WTC11 (cell line): ENCODE measurements at regions not wholly inside any gene's neighbourhood (a gene's known extent, or its start where the extent isn't known, plus 50 kb on each side); places are given as distances from the start of the nearest gene placed in this dataset.

ENCODE experiments used
- ATAC-seq: fragments of 200-7000 bp; cut with Tn5 transposase; 2 replicates; pipeline ENCODE4 v1.10.0; 2021; ENCODE audit warnings: mild to moderate bottlenecking, moderate library complexity
- CTCF ChIA-PET: fragments of 300-600 bp; sonication (Branson Sonifier 250); formaldehyde crosslinking; loops from one replicate; lab custom pipeline; 2021; ENCODE audit warnings: antibody characterized with exemption; lab: Charles Lee
- POLR2A ChIA-PET: fragments of 350-600 bp; sonication (Branson Sonifier 250); formaldehyde crosslinking; loops from one replicate; lab custom pipeline; 2021; ENCODE audit warnings: antibody characterized with exemption; lab: Charles Lee
- DNase-seq: peaks from one replicate; pipeline ENCODE4 v3.0.0; 2021; ENCODE audit warnings: low spot score
- H3K27ac Mint-ChIP-seq: 2 replicates; pipeline ENCODE4 v1.8.0; 2021; ENCODE audit warnings: mixed read lengths
- H3K27me3 Mint-ChIP-seq: 2 replicates; pipeline ENCODE4 v1.8.0; 2021; ENCODE audit warnings: low read depth, mild to moderate bottlenecking, moderate library complexity, mixed read lengths
- H3K36me3 Mint-ChIP-seq: 2 replicates; pipeline ENCODE4 v1.8.0; 2021; ENCODE audit warnings: mixed read lengths
- H3K4me1 Mint-ChIP-seq: 2 replicates; pipeline ENCODE4 v1.8.0; 2022; ENCODE audit warnings: mixed read lengths
- H3K4me3 Mint-ChIP-seq: 2 replicates; pipeline ENCODE4 v1.8.0; 2021; ENCODE audit warnings: mild to moderate bottlenecking, moderate library complexity, mixed read lengths
- H3K9me3 Mint-ChIP-seq: 2 replicates; pipeline ENCODE4 v1.8.0; 2021; ENCODE audit warnings: mixed read lengths
- ATF3 ChIP-seq: sonication (generic); formaldehyde crosslinking; conservative IDR thresholded peaks from 2 replicates; pipeline ENCODE4 v1.8.1; 2022; ENCODE audit warnings: mild to moderate bottlenecking, missing genetic modification reagents
- CTCF ChIP-seq: fragments of 200-600 bp; IDR thresholded peaks from 2 replicates; pipeline ENCODE4 v1.8.0; 2022; ENCODE audit warnings: antibody characterized with exemption
- EMX1 ChIP-seq: fragments of 250-450 bp; sonication (Bioruptor Pico); IDR thresholded peaks from 2 replicates; pipeline ENCODE4 v1.8.0; 2021; ENCODE audit warnings: mild to moderate bottlenecking
- ESRRA ChIP-seq: sonication (generic); formaldehyde crosslinking; IDR thresholded peaks from 2 replicates; pipeline ENCODE4 v1.8.1; 2022; ENCODE audit warnings: mild to moderate bottlenecking, missing genetic modification reagents, borderline replicate concordance
- GRHL2 ChIP-seq: fragments of 250-450 bp; sonication (Bioruptor Pico); IDR thresholded peaks from 2 replicates; pipeline ENCODE4 v1.8.0; 2022; ENCODE audit warnings: mild to moderate bottlenecking, moderate library complexity; ENCODE audit not compliant: insufficient replicate concordance, severe bottlenecking
- JUN ChIP-seq: sonication (generic); formaldehyde crosslinking; IDR thresholded peaks from 2 replicates; pipeline ENCODE4 v1.8.0; 2023; ENCODE audit warnings: mild to moderate bottlenecking, missing genetic modification reagents
- MLX ChIP-seq: sonication (generic); formaldehyde crosslinking; IDR thresholded peaks from 2 replicates; pipeline ENCODE4 v1.8.1; 2023; ENCODE audit warnings: mild to moderate bottlenecking, missing genetic modification reagents, moderate library complexity
- NFE2L1 ChIP-seq: sonication (generic); formaldehyde crosslinking; IDR thresholded peaks from 2 replicates; pipeline ENCODE4 v1.8.1; 2023; ENCODE audit warnings: missing genetic modification reagents
- PREB ChIP-seq: sonication (generic); formaldehyde crosslinking; IDR thresholded peaks from 2 replicates; pipeline ENCODE4 v1.8.1; 2022; ENCODE audit warnings: mild to moderate bottlenecking, missing genetic modification reagents, moderate library complexity, borderline replicate concordance
- RELA ChIP-seq: sonication (generic); formaldehyde crosslinking; IDR thresholded peaks from 2 replicates; pipeline ENCODE4 v1.8.1; 2022; ENCODE audit warnings: missing genetic modification reagents, mild to moderate bottlenecking, borderline replicate concordance
- RORB ChIP-seq: fragments of 250-450 bp; sonication (Bioruptor Pico); IDR thresholded peaks from 2 replicates; pipeline ENCODE4 v1.9.0; 2021; ENCODE audit warnings: mild to moderate bottlenecking
- SP1 ChIP-seq: sonication (generic); formaldehyde crosslinking; conservative IDR thresholded peaks from 2 replicates; pipeline ENCODE4 v1.8.1; 2022; ENCODE audit warnings: missing genetic modification reagents
- TCF7 ChIP-seq: sonication (generic); formaldehyde crosslinking; IDR thresholded peaks from 2 replicates; pipeline ENCODE4 v1.8.0; 2022; ENCODE audit warnings: mild to moderate bottlenecking, low read depth, missing genetic modification reagents, moderate library complexity
- TEAD1 ChIP-seq: sonication (generic); formaldehyde crosslinking; IDR thresholded peaks from 2 replicates; pipeline ENCODE4 v1.8.0; 2022; ENCODE audit warnings: mild to moderate bottlenecking, missing genetic modification reagents
- ZNF219 ChIP-seq: sonication (generic); formaldehyde crosslinking; IDR thresholded peaks from 2 replicates; pipeline ENCODE4 v1.8.0; 2023; ENCODE audit warnings: missing genetic modification reagents, mild to moderate bottlenecking, borderline replicate concordance
- ZNF317 ChIP-seq: sonication (generic); formaldehyde crosslinking; IDR thresholded peaks from 2 replicates; pipeline ENCODE4 v1.8.1; 2023; ENCODE audit warnings: low read depth, mild to moderate bottlenecking, moderate library complexity, missing genetic modification reagents, borderline replicate concordance

GRCh38 chr12:18165889-18166288 is 75.9 kb upstream of the RERGL start:
- Mint-ChIP-seq H3K27ac (no peak overlapping the region), H3K36me3 (no peaks in the 10 kb centered on the region; the same call in 1 of the 2 replicates), H3K27me3 (no peaks in the 10 kb centered on the region), H3K4me1 (no peaks in the 10 kb centered on the region), H3K9me3 (peaks cover 13% of the 10 kb centered on the region), H3K4me3 (no peak overlapping the region)
- CTCF ChIA-PET, result no interaction called here
- DNase-seq, result no peak
- no peak for ATAC-seq
- TF ChIP-seq ESRRA (no peak), JUN (CRISPR knock-in tag) (no peak)
- POLR2A ChIA-PET, result interaction anchor here (0.6 kb wide), 1 partner anchor 1186 kb away, joined by 4 read pairs; no protein-coding TSS in a partner anchor

GRCh38 chr12:18165422-18165871 is 75.5 kb upstream of the RERGL start:
- ChIA-PET CTCF (no interaction called here), POLR2A (interaction anchor here (0.6 kb wide), 1 partner anchor 1187 kb away, joined by 4 read pairs; no protein-coding TSS in a partner anchor)
- Mint-ChIP-seq H3K27me3 (no peaks in the 10 kb centered on the region), H3K36me3 (no peaks in the 10 kb centered on the region; the same call in 1 of the 2 replicates), H3K4me3 (no peak overlapping the region), H3K4me1 (no peaks in the 10 kb centered on the region), H3K27ac (no peak overlapping the region), H3K9me3 (peaks cover 10% of the 10 kb centered on the region)
- no peak for TF ChIP-seq EMX1 (CRISPR knock-in tag)
- TF ChIP-seq ZNF219 (CRISPR knock-in tag), result no peak
- TF ChIP-seq GRHL2 (CRISPR knock-in tag), result no peak
- TF ChIP-seq ATF3 (CRISPR knock-in tag), result no peak
- no peak for TF ChIP-seq NFE2L1
- no peak for TF ChIP-seq RELA (CRISPR knock-in tag)
- ATAC-seq, result no peak
- DNase-seq, result no peak

- ATAC-seq, result no peak
These were observed 70.9 kb upstream of the RERGL start for GRCh38 chr12:18160901-18161300.

GRCh38 chr12:18158774-18159557 is 69.0 kb upstream of the RERGL start:
- H3K4me1 Mint-ChIP-seq, result peaks cover 8% of the 10 kb centered on the region
- peak; percentile 87 for ATAC-seq

More at GRCh38 chr12:18160901-18161300, 70.9 kb upstream of the RERGL start:
- no peaks in the 10 kb centered on the region for H3K27me3 Mint-ChIP-seq
- DNase-seq, result no peak
- H3K4me3 Mint-ChIP-seq, result no peak overlapping the region
- CTCF ChIA-PET, result no interaction called here
- POLR2A ChIA-PET, result no interaction called here
- H3K27ac Mint-ChIP-seq, result no peak overlapping the region
- TF ChIP-seq SP1 (no peak), MLX (no peak), TEAD1 (CRISPR knock-in tag) (no peak), RORB (CRISPR knock-in tag) (no peak), TCF7 (no peak), ZNF317 (CRISPR knock-in tag) (no peak)
- H3K36me3 Mint-ChIP-seq, result peaks cover 19% of the 10 kb centered on the region
- no peaks in the 10 kb centered on the region for H3K4me1 Mint-ChIP-seq
- H3K9me3 Mint-ChIP-seq, result peaks cover 26% of the 10 kb centered on the region

More at GRCh38 chr12:18158774-18159557, 69.0 kb upstream of the RERGL start:
- POLR2A ChIA-PET, result no interaction called here
- TF ChIP-seq CTCF (peak; percentile 68), PREB (no peak)
- Mint-ChIP-seq H3K4me3 (no peak overlapping the region), H3K36me3 (peaks cover 34% of the 10 kb centered on the region), H3K9me3 (peaks cover 38% of the 10 kb centered on the region), H3K27ac (no peak overlapping the region), H3K27me3 (0 out of 2 replicates have a peak, but pooled peaks cover 6% of the 10 kb centered on the region)
- CTCF ChIA-PET, result no interaction called here
- DNase-seq, result peak; percentile 33
